Liver (tissue), 8 donors: ENCODE measurements at regions not wholly inside any gene's neighbourhood (a gene's known extent, or its start where the extent isn't known, plus 50 kb on each side); places are given as distances from the start of the nearest gene placed in this dataset.

Experiments
- DNase-seq: peaks from one replicate; pipeline ENCODE4 v3.0.0-alpha.2; 2017; ENCODE audit warnings: low spot score
- H3K27ac ChIP-seq, 2 donors: one replicate each; pipeline ENCODE4 v1.7.0; 2013; ENCODE audit warnings: inconsistent platforms in 2 of 2, low read length in 2 of 2, control low read depth in 1 of 2, low read depth in 1 of 2, mild to moderate bottlenecking in 1 of 2
- H3K27me3 ChIP-seq, 4 donors: one replicate each; pipeline versions ENCODE4 v1.6.1 to v1.7.0; 2013; ENCODE audit warnings: low read length in 3 of 4, inconsistent platforms in 1 of 4, mild to moderate bottlenecking in 1 of 4, moderate library complexity in 1 of 4; ENCODE audit not compliant: control insufficient read depth in 4 of 4, insufficient read depth in 4 of 4
- H3K36me3 ChIP-seq, 4 donors: one replicate each; pipeline versions ENCODE4 v1.6.1 to v1.7.0; 2013; ENCODE audit warnings: low read length in 3 of 4, mild to moderate bottlenecking in 3 of 4, low read depth in 1 of 4, moderate library complexity in 1 of 4; ENCODE audit not compliant: control insufficient read depth in 4 of 4, insufficient read depth in 3 of 4
- H3K4me1 ChIP-seq, 4 donors: one replicate each; pipeline versions ENCODE4 v1.6.1 to v1.7.0; 2013; ENCODE audit warnings: low read length in 3 of 4, mild to moderate bottlenecking in 3 of 4, moderate library complexity in 1 of 4; ENCODE audit not compliant: control insufficient read depth in 4 of 4, insufficient read depth in 4 of 4
- H3K4me3 ChIP-seq, 3 donors: one replicate each; pipeline versions ENCODE4 v1.6.1 to v1.7.0; 2013; ENCODE audit warnings: low read length in 3 of 3, control low read depth in 1 of 3, low read depth in 1 of 3, mild to moderate bottlenecking in 1 of 3
- H3K9ac ChIP-seq, 2 donors: one replicate each; pipeline ENCODE4 v1.7.0; 2013; ENCODE audit warnings: low read length in 2 of 2, mild to moderate bottlenecking in 2 of 2, moderate library complexity in 2 of 2, control low read depth in 1 of 2, low read depth in 1 of 2
- H3K9me3 ChIP-seq, 4 donors: one replicate each; pipeline versions ENCODE4 v1.6.1 to v1.7.0; 2013; ENCODE audit warnings: low read length in 3 of 4; ENCODE audit not compliant: control insufficient read depth in 4 of 4
- EGR1 ChIP-seq, 2 donors: IDR thresholded peaks; 2 replicates each; pipeline ENCODE4 v1.6.1; 2016 to 2018; ENCODE audit warnings: antibody characterized with exemption in 2 of 2, low read depth in 2 of 2
- FOXA1 ChIP-seq: IDR thresholded peaks from 2 replicates; pipeline ENCODE4 v1.6.1; 2016; ENCODE audit warnings: antibody characterized with exemption
- FOXA2 ChIP-seq: IDR thresholded peaks from 2 replicates; pipeline ENCODE4 v1.6.1; 2016; ENCODE audit warnings: antibody characterized with exemption
- GABPA ChIP-seq, 2 donors: IDR thresholded peaks in 1 of 2; conservative IDR thresholded peaks in 1 of 2; 2 replicates each; pipeline ENCODE4 v1.6.1; 2016; ENCODE audit warnings: antibody characterized with exemption in 2 of 2, mild to moderate bottlenecking in 1 of 2, moderate library complexity in 1 of 2
- HNF4A ChIP-seq, 2 donors: conservative IDR thresholded peaks; 2 replicates each; pipeline ENCODE4 v1.6.1; 2016; ENCODE audit warnings: antibody characterized with exemption in 2 of 2, mild to moderate bottlenecking in 2 of 2
- HNF4G ChIP-seq: IDR thresholded peaks from 2 replicates; pipeline ENCODE4 v1.6.1; 2016; ENCODE audit warnings: antibody characterized with exemption
- JUND ChIP-seq, 2 donors: IDR thresholded peaks; 2 replicates each; pipeline ENCODE4 v1.6.1; 2016; ENCODE audit warnings: antibody characterized with exemption in 2 of 2
- NR2F2 ChIP-seq: IDR thresholded peaks from 2 replicates; pipeline ENCODE4 v1.6.1; 2016; ENCODE audit warnings: antibody characterized with exemption
- RAD21 ChIP-seq, 2 donors: IDR thresholded peaks; 2 replicates each; pipeline ENCODE4 v1.6.1; 2016; ENCODE audit warnings: antibody characterized with exemption in 2 of 2, mild to moderate bottlenecking in 2 of 2
- RXRA ChIP-seq, 2 donors: IDR thresholded peaks; 2 replicates each; pipeline ENCODE4 v1.6.1; 2017 to 2018; ENCODE audit warnings: antibody characterized with exemption in 2 of 2, mild to moderate bottlenecking in 1 of 2
- SP1 ChIP-seq: IDR thresholded peaks from 2 replicates; pipeline ENCODE4 v1.6.1; 2018; ENCODE audit warnings: antibody characterized with exemption, mild to moderate bottlenecking
- TAF1 ChIP-seq: conservative IDR thresholded peaks from 2 replicates; pipeline ENCODE4 v1.6.1; 2016; ENCODE audit warnings: antibody characterized with exemption, mild to moderate bottlenecking
- YY1 ChIP-seq: IDR thresholded peaks from 2 replicates; pipeline ENCODE4 v1.6.1; 2016; ENCODE audit warnings: antibody characterized with exemption, mild to moderate bottlenecking
- WGBS: extraction: QIAGEN DNeasy Blood & Tissue Kit; methylation state at CpG from one replicate; pipeline ENCODE4 v1.1.7; 2013; 5-methylcytosine and 5-hydroxymethylcytosine counted together
- TF ChIP-seq, protein P1 (sequence below): IDR thresholded peaks from 2 replicates; pipeline ENCODE4 v1.6.1; 2016; ENCODE audit warnings: antibody characterized with exemption
- TF ChIP-seq, protein P2 (sequence below): IDR thresholded peaks from 2 replicates; pipeline ENCODE4 v1.6.1; 2016; ENCODE audit warnings: antibody characterized with exemption
- TF ChIP-seq, protein P3 (sequence below): fragments of 150-350 bp; IDR thresholded peaks from 2 replicates; pipeline ENCODE4 v1.5.1; 2017; ENCODE audit warnings: improper control_type of control experiment, low read depth, low read length; ENCODE audit not compliant: missing input control
- TF ChIP-seq, protein P4 (sequence below): IDR thresholded peaks from 2 replicates; pipeline ENCODE4 v1.6.1; 2016; ENCODE audit warnings: antibody characterized with exemption
- TF ChIP-seq, protein P5 (sequence below): IDR thresholded peaks from 2 replicates; pipeline ENCODE4 v1.6.1; 2016; ENCODE audit warnings: antibody characterized with exemption, mild to moderate bottlenecking
- donor health status: healthy.
- donor health status: healthy.
- donor health status: healthy.
- donor health status: healthy.
- donor health status: healthy.

DNA sequence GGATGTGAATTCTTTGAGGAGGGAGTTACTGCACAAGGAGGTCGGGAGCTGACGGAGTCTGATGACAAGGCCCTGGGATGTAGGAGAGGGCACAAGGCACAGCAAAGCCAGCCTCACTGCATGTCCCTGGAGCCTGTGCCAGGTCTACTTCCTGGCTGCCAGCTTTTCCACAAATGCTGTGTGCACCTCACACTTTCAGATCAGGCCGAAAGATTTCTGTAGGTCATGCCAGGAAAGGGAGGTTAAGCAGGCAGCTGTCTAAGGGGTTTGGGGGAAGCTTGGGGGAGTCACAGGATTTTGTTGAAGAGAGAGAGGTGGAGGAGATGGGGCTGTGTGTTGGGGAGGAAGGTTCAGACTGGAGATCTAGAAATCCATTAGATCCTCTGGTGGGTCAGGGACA is 792.5 kb downstream of the KCNJ18 start:
- no peak for TF ChIP-seq RAD21 (IDR thresholded peaks at IDR 0.05)
- no peak for TF ChIP-seq HNF4A (conservative IDR thresholded peaks at IDR 0.05)
- TF ChIP-seq, protein P1, sequence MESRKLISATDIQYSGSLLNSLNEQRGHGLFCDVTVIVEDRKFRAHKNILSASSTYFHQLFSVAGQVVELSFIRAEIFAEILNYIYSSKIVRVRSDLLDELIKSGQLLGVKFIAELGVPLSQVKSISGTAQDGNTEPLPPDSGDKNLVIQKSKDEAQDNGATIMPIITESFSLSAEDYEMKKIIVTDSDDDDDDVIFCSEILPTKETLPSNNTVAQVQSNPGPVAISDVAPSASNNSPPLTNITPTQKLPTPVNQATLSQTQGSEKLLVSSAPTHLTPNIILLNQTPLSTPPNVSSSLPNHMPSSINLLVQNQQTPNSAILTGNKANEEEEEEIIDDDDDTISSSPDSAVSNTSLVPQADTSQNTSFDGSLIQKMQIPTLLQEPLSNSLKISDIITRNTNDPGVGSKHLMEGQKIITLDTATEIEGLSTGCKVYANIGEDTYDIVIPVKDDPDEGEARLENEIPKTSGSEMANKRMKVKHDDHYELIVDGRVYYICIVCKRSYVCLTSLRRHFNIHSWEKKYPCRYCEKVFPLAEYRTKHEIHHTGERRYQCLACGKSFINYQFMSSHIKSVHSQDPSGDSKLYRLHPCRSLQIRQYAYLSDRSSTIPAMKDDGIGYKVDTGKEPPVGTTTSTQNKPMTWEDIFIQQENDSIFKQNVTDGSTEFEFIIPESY, result no peak
- TF ChIP-seq HNF4G, result no peak
- no peak for TF ChIP-seq RXRA (IDR thresholded peaks at IDR 0.05)
- TF ChIP-seq YY1, result no peak
- no peak for TF ChIP-seq FOXA2
- TF ChIP-seq, protein P2, sequence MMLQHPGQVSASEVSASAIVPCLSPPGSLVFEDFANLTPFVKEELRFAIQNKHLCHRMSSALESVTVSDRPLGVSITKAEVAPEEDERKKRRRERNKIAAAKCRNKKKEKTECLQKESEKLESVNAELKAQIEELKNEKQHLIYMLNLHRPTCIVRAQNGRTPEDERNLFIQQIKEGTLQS, result no peak
- TF ChIP-seq GABPA (IDR thresholded peaks at IDR 0.05 in 1 of 2, conservative IDR thresholded peaks at IDR 0.05 in 1 of 2), result no peak
- TF ChIP-seq, protein P3, sequence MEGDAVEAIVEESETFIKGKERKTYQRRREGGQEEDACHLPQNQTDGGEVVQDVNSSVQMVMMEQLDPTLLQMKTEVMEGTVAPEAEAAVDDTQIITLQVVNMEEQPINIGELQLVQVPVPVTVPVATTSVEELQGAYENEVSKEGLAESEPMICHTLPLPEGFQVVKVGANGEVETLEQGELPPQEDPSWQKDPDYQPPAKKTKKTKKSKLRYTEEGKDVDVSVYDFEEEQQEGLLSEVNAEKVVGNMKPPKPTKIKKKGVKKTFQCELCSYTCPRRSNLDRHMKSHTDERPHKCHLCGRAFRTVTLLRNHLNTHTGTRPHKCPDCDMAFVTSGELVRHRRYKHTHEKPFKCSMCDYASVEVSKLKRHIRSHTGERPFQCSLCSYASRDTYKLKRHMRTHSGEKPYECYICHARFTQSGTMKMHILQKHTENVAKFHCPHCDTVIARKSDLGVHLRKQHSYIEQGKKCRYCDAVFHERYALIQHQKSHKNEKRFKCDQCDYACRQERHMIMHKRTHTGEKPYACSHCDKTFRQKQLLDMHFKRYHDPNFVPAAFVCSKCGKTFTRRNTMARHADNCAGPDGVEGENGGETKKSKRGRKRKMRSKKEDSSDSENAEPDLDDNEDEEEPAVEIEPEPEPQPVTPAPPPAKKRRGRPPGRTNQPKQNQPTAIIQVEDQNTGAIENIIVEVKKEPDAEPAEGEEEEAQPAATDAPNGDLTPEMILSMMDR, result no peak
- TF ChIP-seq, protein P4, sequence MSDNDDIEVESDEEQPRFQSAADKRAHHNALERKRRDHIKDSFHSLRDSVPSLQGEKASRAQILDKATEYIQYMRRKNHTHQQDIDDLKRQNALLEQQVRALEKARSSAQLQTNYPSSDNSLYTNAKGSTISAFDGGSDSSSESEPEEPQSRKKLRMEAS, result no peak
- no peak for TF ChIP-seq SP1
- TF ChIP-seq, protein P5, sequence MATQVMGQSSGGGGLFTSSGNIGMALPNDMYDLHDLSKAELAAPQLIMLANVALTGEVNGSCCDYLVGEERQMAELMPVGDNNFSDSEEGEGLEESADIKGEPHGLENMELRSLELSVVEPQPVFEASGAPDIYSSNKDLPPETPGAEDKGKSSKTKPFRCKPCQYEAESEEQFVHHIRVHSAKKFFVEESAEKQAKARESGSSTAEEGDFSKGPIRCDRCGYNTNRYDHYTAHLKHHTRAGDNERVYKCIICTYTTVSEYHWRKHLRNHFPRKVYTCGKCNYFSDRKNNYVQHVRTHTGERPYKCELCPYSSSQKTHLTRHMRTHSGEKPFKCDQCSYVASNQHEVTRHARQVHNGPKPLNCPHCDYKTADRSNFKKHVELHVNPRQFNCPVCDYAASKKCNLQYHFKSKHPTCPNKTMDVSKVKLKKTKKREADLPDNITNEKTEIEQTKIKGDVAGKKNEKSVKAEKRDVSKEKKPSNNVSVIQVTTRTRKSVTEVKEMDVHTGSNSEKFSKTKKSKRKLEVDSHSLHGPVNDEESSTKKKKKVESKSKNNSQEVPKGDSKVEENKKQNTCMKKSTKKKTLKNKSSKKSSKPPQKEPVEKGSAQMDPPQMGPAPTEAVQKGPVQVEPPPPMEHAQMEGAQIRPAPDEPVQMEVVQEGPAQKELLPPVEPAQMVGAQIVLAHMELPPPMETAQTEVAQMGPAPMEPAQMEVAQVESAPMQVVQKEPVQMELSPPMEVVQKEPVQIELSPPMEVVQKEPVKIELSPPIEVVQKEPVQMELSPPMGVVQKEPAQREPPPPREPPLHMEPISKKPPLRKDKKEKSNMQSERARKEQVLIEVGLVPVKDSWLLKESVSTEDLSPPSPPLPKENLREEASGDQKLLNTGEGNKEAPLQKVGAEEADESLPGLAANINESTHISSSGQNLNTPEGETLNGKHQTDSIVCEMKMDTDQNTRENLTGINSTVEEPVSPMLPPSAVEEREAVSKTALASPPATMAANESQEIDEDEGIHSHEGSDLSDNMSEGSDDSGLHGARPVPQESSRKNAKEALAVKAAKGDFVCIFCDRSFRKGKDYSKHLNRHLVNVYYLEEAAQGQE, result no peak
- TF ChIP-seq JUND (IDR thresholded peaks at IDR 0.05), result no peak
- no peak for TF ChIP-seq TAF1
- TF ChIP-seq FOXA1, result no peak
- TF ChIP-seq EGR1 (IDR thresholded peaks at IDR 0.05; ENCODE audit: low read depth in 2 of 2), result no peak
- TF ChIP-seq NR2F2, result no peak
- DNase-seq, result no peak

More for the DNA sequence above, 792.5 kb downstream of the KCNJ18 start:
- Histone ChIP-seq H3K9me3 (peaks cover 2 to 9% (median 4%) of the 10 kb centered on the region in 4 donors), H3K4me1 (no peaks in the 10 kb centered on the region), H3K27me3 (no peaks in the 10 kb centered on the region), H3K36me3 (no peaks in the 10 kb centered on the region), H3K4me3 (no peak overlapping the region), H3K9ac (no peak overlapping the region), H3K27ac (no peak overlapping the region)
- 73% methylated on average over 3 of the region's 3 CpGs for WGBS
